Skin epidermis (tissue), 12 donors: ENCODE measurements at regions not wholly inside any gene's neighbourhood (a gene's known extent, or its start where the extent isn't known, plus 50 kb on each side); places are given as distances from the start of the nearest gene placed in this dataset.
"Not testable (repeated sequence)": the region's sequence is repeated elsewhere in the genome, so short reads cannot be mapped to it uniquely, and the experiment has no call there.

Experiments
- H3K27ac ChIP-seq, 21 experiments: fragments of 200-600 bp; sonication (generic) in 11 of 21; one replicate each; pipeline ENCODE4 v1.5.0; 2020; ENCODE audit warnings: mild to moderate bottlenecking in 3 of 21, inconsistent platforms in 2 of 21, moderate library complexity in 2 of 21
- H3K4me3 ChIP-seq, 7 experiments: fragments of 200-600 bp; sonication (generic) in 2 of 7; one replicate each; pipeline ENCODE4 v1.5.0; 2020; ENCODE audit warnings: inconsistent platforms in 2 of 7, mild to moderate bottlenecking in 2 of 7, moderate library complexity in 1 of 7

DNA sequence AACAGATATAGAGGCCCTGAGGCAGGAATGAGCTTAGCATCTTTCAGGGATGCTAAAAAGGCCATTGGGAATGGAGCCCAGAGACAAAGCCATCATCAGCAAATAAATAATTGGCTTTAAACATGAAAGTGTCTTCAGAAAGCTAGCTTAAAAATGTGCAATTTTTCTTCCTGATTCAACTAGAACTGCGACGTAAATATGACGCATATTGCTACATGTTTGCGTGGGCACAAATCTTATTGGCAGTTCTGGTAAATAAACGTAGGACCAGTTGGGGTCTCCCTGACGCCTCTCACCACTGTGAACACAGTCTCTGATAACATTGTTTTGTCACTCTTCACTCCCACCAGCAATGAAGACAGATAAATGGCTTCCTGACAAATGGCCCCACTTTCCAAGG lies 97.3 kb upstream of the SRD5A3 start:
- Histone ChIP-seq H3K27ac (no peak overlapping the region), H3K4me3 (no peak overlapping the region)

DNA sequence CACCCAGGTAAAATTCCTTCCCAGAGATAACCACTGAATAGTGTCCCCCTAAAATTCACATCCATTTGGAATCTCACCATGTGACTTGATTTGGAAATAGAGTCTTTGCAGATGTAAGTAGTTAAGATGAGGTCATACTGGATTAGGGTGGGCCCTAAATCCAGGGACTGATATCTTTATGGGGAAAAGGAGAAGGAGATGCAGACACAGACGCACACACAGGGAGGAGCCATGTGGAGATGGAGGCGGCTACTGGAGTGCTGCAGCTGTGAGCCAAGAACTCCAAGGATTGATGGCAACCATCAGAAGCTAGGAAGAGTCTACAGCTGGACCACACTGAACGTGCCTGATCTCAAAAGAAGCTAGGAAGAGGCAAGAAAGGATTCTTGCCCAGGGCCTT lies 96.6 kb upstream of the SRD5A3 start:
- no peak overlapping the region for H3K4me3 ChIP-seq
- no peak overlapping the region for H3K27ac ChIP-seq

DNA sequence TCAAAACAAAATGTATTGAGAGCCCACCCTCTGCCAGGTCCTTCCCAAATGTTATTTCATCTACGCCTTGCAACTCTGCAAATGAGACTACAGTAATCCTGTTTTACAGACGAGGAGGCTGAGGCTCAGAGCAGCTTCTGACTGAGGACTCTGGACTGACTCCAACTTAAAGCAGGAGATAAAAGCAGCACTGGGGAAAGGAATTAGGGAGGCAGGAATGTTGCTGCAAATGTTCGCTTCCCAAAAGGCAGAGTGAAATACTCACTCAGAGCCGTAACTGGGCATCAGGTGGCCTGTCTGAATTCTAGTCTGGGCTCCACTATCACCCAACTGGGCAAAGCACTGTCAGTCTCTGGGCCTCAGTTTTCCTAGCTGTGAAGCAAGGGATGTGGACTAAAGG lies 94.7 kb upstream of the SRD5A3 start:
- Histone ChIP-seq H3K27ac (no peak overlapping the region), H3K4me3 (no peak overlapping the region)

DNA sequence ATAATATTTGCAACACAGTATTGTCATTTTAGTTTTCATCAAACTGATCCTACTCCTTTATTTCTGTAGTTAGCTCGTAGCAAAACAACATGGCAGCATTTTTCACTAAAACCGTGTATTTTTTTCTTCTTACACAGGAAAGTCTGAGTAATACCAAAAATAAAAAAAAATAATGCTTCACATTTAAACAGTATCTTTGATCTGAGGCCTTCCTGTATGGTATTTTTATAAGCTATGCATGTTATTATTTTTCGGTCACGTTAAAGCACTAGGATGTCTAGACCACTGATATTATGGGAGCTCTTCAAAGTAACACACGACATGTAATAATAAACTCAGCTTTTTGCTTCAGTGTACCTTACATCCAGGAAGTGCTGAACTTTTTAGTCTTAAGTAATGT lies 94.1 kb upstream of the SRD5A3 start:
- Histone ChIP-seq H3K4me3 (no peak overlapping the region), H3K27ac (no peak overlapping the region)

DNA sequence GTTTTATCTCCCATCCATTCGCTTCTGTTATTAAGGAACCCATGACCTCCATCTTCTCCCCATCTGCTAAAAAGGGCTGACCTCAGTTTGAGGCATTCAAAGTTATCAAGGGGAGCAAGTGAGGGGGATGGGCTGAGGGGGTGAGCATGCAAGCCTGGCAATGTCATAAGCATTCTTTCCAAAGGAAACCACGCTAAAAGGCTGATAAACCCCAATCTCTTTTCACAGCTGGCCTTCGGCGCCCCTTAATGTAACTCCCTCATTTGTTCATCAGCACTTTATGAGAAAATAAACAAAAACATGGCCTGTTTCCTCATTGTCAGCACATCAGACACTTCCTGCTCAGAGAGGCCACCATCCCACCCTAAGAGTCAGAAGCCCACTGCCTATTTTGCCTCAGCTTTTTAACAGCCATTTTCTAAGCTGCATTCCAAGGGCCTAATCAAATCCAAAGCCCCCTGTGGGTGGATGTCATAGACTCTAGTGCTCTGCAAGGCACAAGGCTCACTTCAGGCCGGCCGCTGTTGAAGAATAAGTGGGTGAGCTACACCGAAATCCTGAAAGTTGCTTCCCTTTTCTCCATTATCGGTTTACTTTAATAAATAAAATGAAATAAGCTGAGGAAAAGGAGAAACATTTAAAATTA lies 92.0 kb upstream of the SRD5A3 start:
- Histone ChIP-seq H3K4me3 (no peak overlapping the region), H3K27ac (no peak overlapping the region)

DNA sequence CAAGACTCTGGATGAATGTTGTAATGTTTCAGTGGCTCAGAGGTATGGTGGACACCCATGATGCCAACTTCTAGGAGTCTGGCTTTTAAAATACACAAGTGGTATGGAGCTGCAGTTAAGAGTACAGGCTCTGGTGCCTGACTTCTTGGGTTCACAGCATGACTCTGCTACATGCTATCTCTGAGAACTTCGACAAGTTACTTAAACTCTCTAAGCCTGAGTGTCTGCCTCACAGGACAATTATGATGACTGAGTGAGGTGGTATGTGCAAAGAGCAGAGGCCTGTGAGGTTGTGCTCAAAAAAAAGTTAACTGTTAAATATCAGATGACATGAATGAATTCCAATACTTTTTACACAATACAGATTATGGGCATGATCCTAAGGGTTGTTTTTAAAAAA lies 90.9 kb upstream of the SRD5A3 start:
- H3K4me3 ChIP-seq: no peak overlapping the region
- no peak overlapping the region for H3K27ac ChIP-seq

DNA sequence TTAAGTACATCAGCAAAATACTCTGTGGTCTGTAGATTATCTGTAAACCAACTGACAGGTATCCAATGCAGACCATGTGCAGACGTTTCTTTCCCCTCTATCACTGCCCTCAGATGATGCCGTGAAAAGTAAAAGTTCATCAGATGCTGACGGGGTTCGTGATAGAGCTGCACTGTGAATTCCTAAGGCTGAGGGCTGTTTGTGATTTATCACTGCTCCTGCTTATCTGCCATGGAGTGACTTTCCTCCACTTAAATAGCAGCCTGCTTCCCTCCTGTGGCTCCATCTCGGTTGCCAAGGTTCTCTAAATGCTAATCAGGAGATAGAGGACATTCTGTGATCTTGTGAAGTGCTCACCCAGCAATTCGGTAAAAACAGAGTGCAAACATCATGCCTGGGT lies 89.3 kb upstream of the SRD5A3 start:
- Histone ChIP-seq H3K4me3 (no peak overlapping the region), H3K27ac (no peak overlapping the region)

DNA sequence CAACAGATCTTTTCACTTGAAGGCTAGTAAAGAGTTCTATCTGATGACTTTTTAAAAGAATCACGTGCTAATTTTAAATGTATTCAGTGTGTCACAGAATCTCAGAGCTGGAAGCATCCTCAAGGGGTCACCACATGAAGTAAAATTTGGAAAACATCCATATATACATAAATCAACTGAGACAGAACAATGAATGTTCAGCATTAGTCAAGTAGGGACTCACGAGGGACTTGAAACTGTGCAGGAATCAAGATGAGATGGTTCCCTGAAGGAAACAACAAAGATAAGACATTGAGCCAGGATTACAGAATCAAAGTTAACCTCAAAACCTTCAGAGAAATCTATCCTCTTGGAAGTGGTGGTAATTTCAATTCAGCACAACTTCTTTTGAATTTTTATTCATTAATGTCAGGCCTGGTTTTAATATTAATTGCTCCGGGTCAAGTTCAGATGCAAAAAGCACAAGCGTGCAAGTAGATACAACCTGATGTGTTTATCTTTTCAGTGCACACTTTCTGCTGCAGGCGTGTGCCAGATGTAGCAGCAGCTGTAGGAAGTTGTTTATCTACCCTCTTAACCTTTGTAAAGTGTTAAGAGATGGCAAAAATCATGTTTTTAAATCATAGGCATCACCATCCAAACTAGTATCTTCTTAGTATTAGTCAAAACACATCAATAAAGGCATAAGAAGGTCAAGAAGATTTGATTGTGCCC lies 87.7 kb upstream of the SRD5A3 start:
- no peak overlapping the region for H3K4me3 ChIP-seq
- H3K27ac ChIP-seq: no peak overlapping the region

DNA sequence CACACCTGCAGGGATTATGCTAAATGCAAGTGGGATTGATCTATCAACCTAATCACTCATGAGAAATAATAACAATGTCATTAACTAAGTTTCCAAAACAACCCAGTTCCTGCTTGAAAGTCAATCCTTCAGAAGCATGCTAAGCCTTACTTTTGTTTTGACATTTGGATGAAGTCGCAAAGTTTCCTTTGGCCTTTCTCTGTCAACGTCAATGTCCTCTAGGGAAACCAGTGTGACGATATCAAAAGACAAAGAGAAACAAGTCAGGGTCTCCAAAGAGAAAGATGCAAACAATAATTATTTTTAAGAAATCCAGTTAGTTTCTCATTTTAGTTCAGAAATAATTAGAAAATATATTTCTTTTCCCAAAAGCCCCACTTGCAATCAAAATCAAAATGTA lies 86.7 kb upstream of the SRD5A3 start:
- Histone ChIP-seq H3K4me3 (no peak overlapping the region), H3K27ac (no peak overlapping the region)

DNA sequence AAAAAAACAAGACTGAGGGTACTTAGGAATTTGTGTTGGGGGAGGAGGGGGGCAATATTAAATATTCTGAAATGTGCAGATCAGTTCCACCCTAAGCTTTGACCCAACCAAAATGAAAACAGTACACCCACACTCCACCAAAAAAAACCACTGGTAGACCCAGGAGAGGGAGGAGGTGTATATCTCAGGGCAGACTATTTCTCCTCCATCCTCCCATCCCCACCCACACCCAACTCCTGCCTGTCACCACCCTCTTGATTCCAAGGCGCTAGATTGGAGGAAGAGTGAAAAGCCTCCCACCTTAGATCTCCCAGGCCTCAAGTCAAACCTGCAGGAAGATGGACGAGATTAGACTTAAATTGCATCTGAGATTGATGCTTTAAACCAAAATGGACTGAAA lies 76.6 kb upstream of the SRD5A3 start:
- no peak overlapping the region for H3K4me3 ChIP-seq
- no peak overlapping the region for H3K27ac ChIP-seq

DNA sequence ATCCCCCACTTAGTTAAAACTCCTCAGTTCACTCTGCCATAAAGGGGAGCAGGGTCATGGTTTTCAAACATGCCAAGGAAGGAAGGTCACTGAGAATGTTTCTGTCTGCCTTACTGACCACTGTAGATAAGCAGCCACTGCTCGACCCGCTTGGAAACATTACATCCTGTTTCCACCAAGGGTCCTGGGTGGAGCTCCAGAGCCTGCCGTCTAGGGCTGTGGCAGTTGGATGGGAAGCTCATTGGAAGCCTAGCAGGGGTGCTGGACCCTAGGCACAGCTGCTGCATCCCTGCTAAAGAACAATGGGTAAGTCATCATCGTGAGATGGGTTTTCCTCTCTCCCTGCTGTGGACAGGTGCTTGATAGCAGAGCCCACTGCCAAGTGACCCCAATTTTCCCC lies 76.0 kb upstream of the SRD5A3 start:
- no peak overlapping the region for H3K4me3 ChIP-seq
- no peak overlapping the region for H3K27ac ChIP-seq

DNA sequence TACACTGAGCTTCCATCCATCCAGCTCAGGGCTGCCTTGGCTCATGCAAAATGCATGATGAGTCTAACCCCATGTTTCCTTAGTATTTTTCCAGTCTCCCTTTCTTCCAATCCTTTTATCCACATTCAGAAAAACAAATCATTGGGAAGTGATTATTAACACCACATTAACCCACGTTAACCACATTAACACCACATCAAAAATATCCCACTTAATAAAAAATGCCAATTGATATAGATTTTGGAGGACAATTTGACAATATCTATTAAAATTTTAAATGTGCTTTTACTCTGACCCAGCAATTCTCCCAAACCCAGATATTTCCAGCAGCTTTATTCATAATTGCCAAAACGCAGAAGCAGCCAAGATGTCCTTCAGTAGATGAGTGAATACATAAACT lies 75.6 kb upstream of the SRD5A3 start:
- no peak overlapping the region for H3K27ac ChIP-seq
- H3K4me3 ChIP-seq: no peak overlapping the region

DNA sequence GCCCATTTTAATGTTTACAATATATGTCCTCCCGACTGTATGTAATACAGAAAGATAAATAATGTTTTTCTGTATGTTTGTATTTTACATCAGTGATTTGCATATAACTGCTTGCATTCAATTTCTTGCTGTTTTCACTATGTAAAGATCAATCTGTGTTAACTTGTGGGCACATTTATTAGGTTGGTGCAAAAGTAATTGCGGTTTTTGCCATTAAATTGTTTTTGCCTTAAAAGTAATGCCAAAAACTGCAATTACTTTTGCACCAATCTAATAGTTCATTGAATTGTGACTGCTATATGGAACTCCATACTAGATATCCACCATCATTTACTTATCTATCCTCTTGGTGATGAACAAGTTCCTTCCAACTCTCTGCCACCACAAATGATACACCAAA lies 73.9 kb upstream of the SRD5A3 start:
- no peak overlapping the region for H3K27ac ChIP-seq
- H3K4me3 ChIP-seq: no peak overlapping the region

DNA sequence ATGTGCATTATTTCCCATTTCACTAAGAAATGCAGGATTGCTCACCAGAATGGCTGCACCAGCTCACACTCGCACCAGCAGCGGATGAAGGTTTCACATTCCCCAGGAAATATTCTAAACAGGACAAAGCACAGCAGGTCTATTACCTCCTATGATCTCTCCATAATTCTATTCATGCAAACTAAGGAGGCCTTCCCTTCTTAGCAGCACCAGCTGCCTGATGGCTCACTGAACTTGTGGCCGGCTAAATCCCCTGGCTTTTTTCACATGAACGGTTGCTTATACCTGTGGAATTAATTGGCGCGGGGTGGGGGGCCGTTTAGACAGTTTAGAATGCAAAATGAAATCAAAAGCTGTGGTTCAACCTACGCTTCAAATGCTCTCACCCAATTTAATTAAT lies 73.5 kb upstream of the SRD5A3 start:
- Histone ChIP-seq H3K4me3 (no peak overlapping the region), H3K27ac (no peak overlapping the region)

DNA sequence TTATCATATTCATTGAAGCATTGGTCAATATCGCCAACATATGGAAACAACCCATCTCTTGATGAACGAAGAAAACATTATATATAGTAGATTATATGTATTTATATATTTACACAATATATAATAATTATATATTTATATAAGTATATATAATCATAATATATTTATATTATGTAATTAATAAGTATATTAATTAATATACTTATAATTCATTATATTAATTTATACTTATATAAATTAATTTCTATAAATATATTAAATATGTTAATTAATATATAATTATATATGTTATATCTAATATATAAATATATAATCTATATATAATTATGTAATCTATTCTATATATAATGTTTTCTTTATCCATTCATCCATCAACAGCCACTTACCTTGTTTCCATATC lies 69.0 kb upstream of the SRD5A3 start:
- Histone ChIP-seq H3K27ac (no peak overlapping the region), H3K4me3 (no peak overlapping the region)

DNA sequence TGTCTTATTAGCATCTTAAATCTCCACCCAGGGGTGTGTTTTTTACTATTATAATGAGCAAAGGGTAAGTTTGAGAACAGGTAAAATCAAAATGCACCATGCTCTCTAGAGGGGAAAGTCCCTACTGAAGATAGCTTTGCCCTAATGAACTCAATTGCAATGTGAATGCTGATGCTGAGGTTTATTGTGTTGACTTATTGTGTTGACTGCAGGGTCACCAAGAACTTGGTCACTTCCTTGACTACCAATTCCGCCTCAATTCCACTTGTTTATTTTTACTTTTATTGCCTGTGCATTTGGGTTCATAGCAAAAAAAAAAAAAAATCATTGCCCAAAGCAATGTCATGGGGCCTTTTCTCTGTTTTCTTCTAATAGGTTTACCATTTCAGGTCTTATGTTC lies 67.7 kb upstream of the SRD5A3 start:
- Histone ChIP-seq H3K27ac (no peak overlapping the region), H3K4me3 (no peak overlapping the region)

DNA sequence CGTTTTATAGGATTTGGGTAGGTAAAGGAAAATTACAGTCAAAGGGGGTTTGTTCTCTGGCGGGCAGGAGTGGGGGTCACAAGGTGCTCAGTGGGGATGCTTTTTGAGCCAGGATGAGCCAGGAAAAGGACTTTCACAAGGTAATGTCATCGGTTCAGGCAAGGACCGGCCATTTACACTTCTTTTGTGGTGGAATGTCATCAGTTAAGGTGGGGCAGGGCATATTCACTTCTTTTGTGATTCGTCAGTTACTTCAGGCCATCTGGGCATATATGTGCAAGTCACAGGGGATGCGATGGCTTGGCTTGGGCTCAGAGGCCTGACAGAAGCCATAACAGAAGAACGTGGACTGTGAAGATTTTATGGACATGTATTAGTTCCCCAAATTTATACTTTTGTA lies 65.6 kb upstream of the SRD5A3 start:
- H3K27ac ChIP-seq, H3K4me3 ChIP-seq: not testable (repeated sequence)

DNA sequence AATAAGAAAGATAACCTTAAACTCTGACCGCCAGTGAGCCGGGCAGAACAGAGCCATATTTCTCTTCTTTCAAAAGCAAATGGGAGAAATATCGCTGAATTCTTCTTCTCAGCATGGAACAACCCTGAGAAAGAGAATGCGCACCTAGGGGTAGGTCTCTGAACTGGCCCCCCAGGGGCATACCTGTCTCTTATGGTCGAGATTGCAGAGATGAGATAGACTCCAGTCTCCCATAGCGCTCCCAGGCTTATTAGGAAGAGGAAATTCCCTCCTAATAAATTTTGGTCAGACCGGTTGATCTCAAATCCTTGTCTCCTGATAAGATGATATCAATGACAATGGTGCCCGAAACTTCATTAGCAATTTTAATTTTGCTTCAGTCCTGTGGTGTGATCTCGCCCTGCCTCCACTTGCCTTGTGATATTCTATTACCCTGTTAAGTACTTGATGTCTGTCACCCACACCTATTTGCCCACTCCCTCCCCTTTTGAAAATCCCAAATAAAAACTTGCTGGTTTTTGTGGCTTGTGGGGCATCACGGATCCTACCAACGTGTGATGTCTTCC lies 64.8 kb upstream of the SRD5A3 start:
- H3K4me3 ChIP-seq, H3K27ac ChIP-seq: not testable (repeated sequence)

DNA sequence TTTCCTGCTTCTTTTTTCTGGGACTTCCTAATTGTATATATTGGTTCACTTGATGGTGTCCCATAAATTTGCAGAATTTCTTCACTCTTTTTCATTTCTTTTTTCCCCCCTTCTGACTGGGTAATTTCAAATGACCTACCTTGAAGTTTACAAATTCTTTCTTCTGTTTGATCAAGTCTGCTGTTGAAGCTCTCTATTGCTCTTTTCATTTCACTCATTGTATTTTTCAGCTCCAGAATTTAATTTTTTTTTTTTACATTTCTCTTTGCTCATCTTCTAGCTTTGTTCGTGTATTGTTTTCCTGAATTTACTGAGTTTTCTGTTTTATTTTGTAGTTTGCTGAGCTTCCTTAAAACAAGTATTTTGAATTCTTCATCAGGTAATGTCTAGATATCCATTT lies 61.7 kb upstream of the SRD5A3 start:
- no peak overlapping the region for H3K27ac ChIP-seq
- no peak overlapping the region for H3K4me3 ChIP-seq

DNA sequence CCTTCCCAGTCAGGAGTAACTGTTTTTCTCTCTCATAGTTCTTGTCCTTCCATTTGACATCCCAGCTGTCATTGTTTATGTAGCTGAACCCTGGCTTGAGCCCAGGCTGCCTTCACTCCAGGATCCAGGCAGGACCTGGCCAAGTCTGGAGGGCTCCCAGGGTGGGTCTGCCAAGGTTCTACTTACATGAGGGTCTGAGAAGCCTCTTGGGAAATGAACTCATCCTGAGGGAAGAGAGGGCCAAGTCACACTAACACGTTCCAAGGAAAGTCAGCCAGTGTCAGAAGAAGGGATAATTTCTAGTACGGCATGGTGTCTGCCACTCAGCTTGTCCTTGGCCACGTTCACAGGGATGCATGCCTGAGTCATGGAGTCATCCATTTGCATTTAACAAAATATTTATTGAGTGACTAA lies 54.8 kb upstream of the SRD5A3 start:
- Histone ChIP-seq H3K4me3 (no peak overlapping the region), H3K27ac (no peak overlapping the region)

DNA sequence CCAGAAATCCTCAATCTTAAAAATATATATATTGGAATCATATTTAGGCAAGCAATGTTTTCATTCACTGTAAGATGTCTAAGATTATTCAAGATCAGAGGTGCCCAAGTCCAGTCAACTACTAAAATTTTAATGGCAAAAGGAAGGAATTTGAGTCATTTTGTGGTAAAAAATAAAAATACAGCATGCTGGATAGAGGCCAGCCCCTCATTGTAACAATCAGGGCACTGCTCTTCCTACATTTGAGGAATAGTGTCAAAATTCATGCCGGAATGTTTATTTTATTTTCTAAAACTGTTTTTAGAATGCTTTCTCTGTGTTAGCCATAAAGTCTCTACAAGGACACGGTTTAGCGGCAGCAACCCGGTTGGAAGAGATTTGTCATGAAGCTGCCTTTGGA lies 49.9 kb upstream of the SRD5A3 start:
- Histone ChIP-seq H3K4me3 (no peak overlapping the region), H3K27ac (no peak overlapping the region)
